DOHH2 (cell line): ENCODE measurements at regions not wholly inside any gene's neighbourhood (a gene's known extent, or its start where the extent isn't known, plus 50 kb on each side); places are given as distances from the start of the nearest gene placed in this dataset.
A peak's percentile ranks its signal among the peaks of the same experiment; 100 is the strongest.

Experiments used
- H3F3A ChIP-seq: fragments of 200-600 bp; sonication (generic), shearing (Covaris generic); 2 replicates; pipeline ENCODE4 v1.6.0; 2016; ENCODE audit warnings: antibody characterized with exemption, mild to moderate bottlenecking; ENCODE audit not compliant: control insufficient read depth, insufficient read depth
- H3K27ac ChIP-seq: fragments of 200-600 bp; sonication (generic); 2 replicates; pipeline ENCODE4 v1.5.1; 2014; ENCODE audit warnings: low read depth, mild to moderate bottlenecking, low read length, moderate library complexity
- H3K27me3 ChIP-seq: fragments of 200-600 bp; sonication (generic); 2 replicates; pipeline ENCODE4 v1.6.1; 2014; ENCODE audit warnings: mild to moderate bottlenecking, low read length, mixed read lengths; ENCODE audit not compliant: control insufficient read depth
- H3K36me3 ChIP-seq: fragments of 200-600 bp; sonication (generic); 2 replicates; pipeline ENCODE4 v1.6.1; 2014; ENCODE audit warnings: mild to moderate bottlenecking, low read length, moderate library complexity, mixed read lengths; ENCODE audit not compliant: control insufficient read depth
- H3K4me1 ChIP-seq: fragments of 200-600 bp; sonication (generic); 2 replicates; pipeline ENCODE4 v1.6.1; 2014; ENCODE audit warnings: mild to moderate bottlenecking, low read length, mixed read lengths; ENCODE audit not compliant: control insufficient read depth
- H3K4me2 ChIP-seq: fragments of 200-600 bp; sonication (generic); 2 replicates; pipeline ENCODE4 v1.6.0; 2014; ENCODE audit warnings: mild to moderate bottlenecking, low read length, moderate library complexity
- H3K4me3 ChIP-seq: fragments of 200-600 bp; sonication (generic); 2 replicates; pipeline ENCODE4 v1.5.1; 2014; ENCODE audit warnings: mild to moderate bottlenecking, low read length, mixed read lengths
- H3K79me2 ChIP-seq: fragments of 200-600 bp; sonication (generic); 2 replicates; pipeline ENCODE4 v1.6.1; 2014; ENCODE audit warnings: mild to moderate bottlenecking, low read length, mixed read lengths; ENCODE audit not compliant: control insufficient read depth
- H3K9me2 ChIP-seq: fragments of 200-600 bp; sonication (generic); replicated peaks from 2 replicates; pipeline ENCODE4 v1.6.1; 2014; ENCODE audit warnings: mild to moderate bottlenecking, low read length, mixed read lengths; ENCODE audit not compliant: control insufficient read depth
- H3K9me3 ChIP-seq: fragments of 200-600 bp; sonication (generic); 2 replicates; pipeline ENCODE4 v1.6.1; 2014; ENCODE audit warnings: antibody characterized with exemption, low read length, mixed read lengths; ENCODE audit not compliant: control insufficient read depth, insufficient read depth
- H4K20me1 ChIP-seq: fragments of 200-600 bp; sonication (generic); 2 replicates; pipeline ENCODE4 v1.6.0; 2014; ENCODE audit warnings: low read depth, mild to moderate bottlenecking, antibody characterized with exemption, low read length, moderate library complexity; ENCODE audit not compliant: control insufficient read depth, insufficient read depth
- EZH2phosphoT487 ChIP-seq: fragments of 200-600 bp; sonication (generic); IDR thresholded peaks from 2 replicates; pipeline ENCODE4 v1.6.1; 2017; ENCODE audit warnings: borderline replicate concordance, mild to moderate bottlenecking, antibody characterized with exemption, low read length, moderate library complexity, mixed read lengths
- TF ChIP-seq, protein P1 (sequence below): fragments of 200-600 bp; sonication (generic); IDR thresholded peaks from one replicate; pipeline ENCODE4 v1.5.1; 2014; ENCODE audit warnings: antibody characterized with exemption, mild to moderate bottlenecking, low read depth, low read length; ENCODE audit not compliant: poor library complexity, severe bottlenecking

DNA sequence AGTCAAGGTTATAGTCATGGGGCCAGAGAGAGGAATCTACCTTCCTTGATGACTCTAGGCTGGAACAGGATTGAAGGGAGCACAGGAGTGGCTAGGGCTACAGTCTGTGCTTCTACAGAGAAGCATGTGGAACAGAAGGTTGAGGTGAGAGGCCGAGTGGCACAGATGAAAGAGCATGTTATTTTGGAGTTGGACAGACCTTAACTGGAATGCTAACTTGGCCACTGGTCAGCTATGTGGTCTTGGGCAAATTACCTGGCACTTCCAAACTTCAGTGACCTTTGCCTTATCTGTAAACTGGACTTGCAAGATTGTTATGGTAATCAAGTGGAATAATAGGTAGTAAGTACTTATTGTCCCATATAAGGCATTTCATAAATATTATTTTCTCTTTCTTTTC lies 252.7 kb downstream of the KCNRG start:
- TF ChIP-seq, protein P1, sequence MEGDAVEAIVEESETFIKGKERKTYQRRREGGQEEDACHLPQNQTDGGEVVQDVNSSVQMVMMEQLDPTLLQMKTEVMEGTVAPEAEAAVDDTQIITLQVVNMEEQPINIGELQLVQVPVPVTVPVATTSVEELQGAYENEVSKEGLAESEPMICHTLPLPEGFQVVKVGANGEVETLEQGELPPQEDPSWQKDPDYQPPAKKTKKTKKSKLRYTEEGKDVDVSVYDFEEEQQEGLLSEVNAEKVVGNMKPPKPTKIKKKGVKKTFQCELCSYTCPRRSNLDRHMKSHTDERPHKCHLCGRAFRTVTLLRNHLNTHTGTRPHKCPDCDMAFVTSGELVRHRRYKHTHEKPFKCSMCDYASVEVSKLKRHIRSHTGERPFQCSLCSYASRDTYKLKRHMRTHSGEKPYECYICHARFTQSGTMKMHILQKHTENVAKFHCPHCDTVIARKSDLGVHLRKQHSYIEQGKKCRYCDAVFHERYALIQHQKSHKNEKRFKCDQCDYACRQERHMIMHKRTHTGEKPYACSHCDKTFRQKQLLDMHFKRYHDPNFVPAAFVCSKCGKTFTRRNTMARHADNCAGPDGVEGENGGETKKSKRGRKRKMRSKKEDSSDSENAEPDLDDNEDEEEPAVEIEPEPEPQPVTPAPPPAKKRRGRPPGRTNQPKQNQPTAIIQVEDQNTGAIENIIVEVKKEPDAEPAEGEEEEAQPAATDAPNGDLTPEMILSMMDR: no peak
- no peak for TF ChIP-seq EZH2phosphoT487
- Histone ChIP-seq H3K27ac (no peak overlapping the region), H3K27me3 (no peaks in the 10 kb centered on the region), H3K9me2 (no peaks in the 10 kb centered on the region), H3K36me3 (no peaks in the 10 kb centered on the region), H3K4me1 (no peaks in the 10 kb centered on the region), H3K4me2 (no peak overlapping the region), H3K4me3 (no peak overlapping the region), H4K20me1 (no peaks in the 10 kb centered on the region), H3K79me2 (no peaks in the 10 kb centered on the region), H3F3A (no peaks in the 10 kb centered on the region), H3K9me3 (no peaks in the 10 kb centered on the region)

DNA sequence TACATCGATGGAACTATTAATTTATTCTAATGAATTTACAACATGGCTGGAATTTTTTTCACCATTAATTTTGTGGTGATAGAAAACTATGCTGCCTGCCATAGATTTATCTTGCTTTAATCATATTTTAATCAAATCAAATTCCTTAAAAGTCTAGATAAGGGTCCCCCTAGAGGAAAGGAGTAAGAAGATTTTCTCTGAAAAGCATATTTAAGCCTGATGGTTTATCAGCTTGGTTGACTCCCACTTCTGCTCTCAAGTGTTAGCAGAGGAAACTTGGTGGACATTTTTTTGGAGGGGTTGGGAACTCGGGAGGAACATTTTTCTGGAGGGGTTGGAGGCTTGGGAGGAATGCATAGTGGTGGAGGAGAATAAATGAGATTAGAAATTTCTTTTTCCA lies 253.3 kb downstream of the KCNRG start:
- Histone ChIP-seq H3K4me3 (no peak overlapping the region), H4K20me1 (no peaks in the 10 kb centered on the region), H3K4me2 (no peak overlapping the region), H3K4me1 (no peaks in the 10 kb centered on the region), H3K27ac (no peak overlapping the region), H3K27me3 (no peaks in the 10 kb centered on the region), H3K36me3 (no peaks in the 10 kb centered on the region), H3K9me3 (no peaks in the 10 kb centered on the region), H3F3A (no peaks in the 10 kb centered on the region), H3K79me2 (no peaks in the 10 kb centered on the region), H3K9me2 (no peaks in the 10 kb centered on the region)
- TF ChIP-seq, protein P1: peak; percentile 39
- TF ChIP-seq EZH2phosphoT487: no peak

DNA sequence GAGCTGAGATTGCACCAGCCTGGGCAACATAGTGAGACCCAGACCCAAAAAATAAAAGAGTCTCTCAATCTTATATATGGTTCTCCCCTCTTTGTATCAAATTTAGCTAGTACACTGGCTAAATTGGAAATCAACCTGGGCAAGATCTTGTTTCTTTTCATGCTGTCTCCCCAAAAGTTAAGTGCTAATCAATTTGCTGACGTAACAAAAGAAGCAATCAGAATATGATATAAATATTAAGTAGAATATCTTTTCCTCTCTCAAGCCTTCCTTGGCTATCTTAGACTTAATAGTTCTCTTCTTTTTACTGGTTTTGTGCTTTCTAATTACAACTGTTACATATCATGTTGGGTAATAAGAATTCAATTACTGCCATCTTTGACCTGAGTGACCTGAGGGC lies 258.9 kb downstream of the KCNRG start:
- Histone ChIP-seq H4K20me1 (no peaks in the 10 kb centered on the region), H3K4me1 (no peaks in the 10 kb centered on the region), H3K9me3 (no peaks in the 10 kb centered on the region), H3K79me2 (no peaks in the 10 kb centered on the region), H3K36me3 (no peaks in the 10 kb centered on the region), H3K4me2 (no peak overlapping the region), H3F3A (no peaks in the 10 kb centered on the region), H3K4me3 (no peak overlapping the region), H3K27ac (no peak overlapping the region), H3K27me3 (no peaks in the 10 kb centered on the region), H3K9me2 (no peaks in the 10 kb centered on the region)
- TF ChIP-seq, protein P1: no peak
- no peak for TF ChIP-seq EZH2phosphoT487
